Stimulated activated naive CD8-positive, alpha-beta T cell treated with anti-CD3 and anti-CD28 coated beads, Interleukin-15, Interleukin-2, amounts not matched to agents 100 ng/mL and 50 ng/mL, for 24 hours (primary cell): ENCODE measurements at regions not wholly inside any gene's neighbourhood (a gene's known extent, or its start where the extent isn't known, plus 50 kb on each side); places are given as distances from the start of the nearest gene placed in this dataset.

Experiments used
- H3K27ac Mint-ChIP-seq: one replicate; pipeline ENCODE4 v1.8.0; 2021; ENCODE audit warnings: mild to moderate bottlenecking, mixed read lengths
- H3K27me3 Mint-ChIP-seq: one replicate; pipeline ENCODE4 v1.8.0; 2021; ENCODE audit warnings: mixed read lengths
- H3K36me3 Mint-ChIP-seq: one replicate; pipeline ENCODE4 v1.8.0; 2021; ENCODE audit warnings: low read depth, mixed read lengths
- H3K4me1 Mint-ChIP-seq: one replicate; pipeline ENCODE4 v1.8.0; 2021; ENCODE audit warnings: low read depth, mixed read lengths
- H3K4me3 Mint-ChIP-seq: one replicate; pipeline ENCODE4 v1.8.0; 2021; ENCODE audit warnings: mild to moderate bottlenecking, mixed read lengths
- H3K9me3 Mint-ChIP-seq: one replicate; pipeline ENCODE4 v1.8.0; 2021; ENCODE audit warnings: mixed read lengths

DNA sequence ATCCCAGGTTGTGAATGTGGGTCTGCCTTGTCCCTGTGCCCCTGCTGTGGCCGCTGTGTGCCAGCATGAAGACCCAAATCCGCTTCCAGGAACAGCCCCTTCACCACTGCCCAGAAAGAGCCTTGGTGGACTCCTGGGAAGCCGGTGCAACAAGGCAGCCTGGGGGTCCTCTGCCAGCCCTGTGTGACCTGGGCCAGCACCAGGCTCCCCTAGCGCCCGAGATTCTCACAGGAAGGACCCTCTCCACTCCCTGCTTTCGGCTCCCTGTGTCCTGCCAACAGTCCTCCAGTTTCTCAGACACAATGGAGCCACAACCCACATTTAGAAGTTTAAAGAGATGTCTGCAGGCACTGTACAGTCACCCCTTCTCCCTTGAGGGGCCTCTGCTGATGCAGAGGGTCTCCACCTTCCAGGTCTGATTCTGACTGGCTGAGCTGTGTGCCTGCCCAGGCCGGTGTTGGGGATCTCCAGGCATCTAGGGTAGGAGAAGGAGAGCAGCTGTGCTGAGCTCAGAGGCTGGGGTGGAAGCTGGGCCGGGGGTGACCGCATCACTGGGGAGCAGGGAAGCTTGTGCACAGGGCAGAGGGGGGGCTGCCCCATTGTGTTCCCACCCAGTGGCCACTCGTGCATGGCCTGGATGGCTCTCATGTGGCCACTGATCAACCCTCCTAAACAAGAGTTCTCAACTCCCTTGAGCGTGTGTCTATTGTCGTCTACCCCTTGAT is 174.0 kb downstream of the IRX2 start:
- Mint-ChIP-seq H3K4me3 (no peak overlapping the region), H3K27me3 (no peaks in the 10 kb centered on the region), H3K27ac (no peak overlapping the region), H3K9me3 (peaks cover 4% of the 10 kb centered on the region), H3K4me1 (no peaks in the 10 kb centered on the region), H3K36me3 (no peaks in the 10 kb centered on the region)

- no peaks in the 10 kb centered on the region for H3K4me1 Mint-ChIP-seq
- H3K27me3 Mint-ChIP-seq, result no peaks in the 10 kb centered on the region
- no peak overlapping the region for H3K4me3 Mint-ChIP-seq
Measured at GRCh38 chr5:2576823-2577222, 174.7 kb downstream of the IRX2 start.

GRCh38 chr5:2575871-2576270 is 175.6 kb downstream of the IRX2 start:
- H3K27ac Mint-ChIP-seq, result no peak overlapping the region
- H3K36me3 Mint-ChIP-seq, result no peaks in the 10 kb centered on the region
- H3K4me3 Mint-ChIP-seq, result no peak overlapping the region
- H3K27me3 Mint-ChIP-seq, result no peaks in the 10 kb centered on the region
- no peaks in the 10 kb centered on the region for H3K9me3 Mint-ChIP-seq
- no peaks in the 10 kb centered on the region for H3K4me1 Mint-ChIP-seq

More at GRCh38 chr5:2576823-2577222, 174.7 kb downstream of the IRX2 start:
- Mint-ChIP-seq H3K9me3 (peaks cover 2% of the 10 kb centered on the region), H3K27ac (no peak overlapping the region), H3K36me3 (no peaks in the 10 kb centered on the region)

GRCh38 chr5:2575292-2575691 is 176.2 kb downstream of the IRX2 start:
- H3K4me1 Mint-ChIP-seq, result no peaks in the 10 kb centered on the region
- H3K27ac Mint-ChIP-seq, result no peak overlapping the region
- H3K27me3 Mint-ChIP-seq, result no peaks in the 10 kb centered on the region
- no peaks in the 10 kb centered on the region for H3K9me3 Mint-ChIP-seq
- no peak overlapping the region for H3K4me3 Mint-ChIP-seq
- no peaks in the 10 kb centered on the region for H3K36me3 Mint-ChIP-seq

- Mint-ChIP-seq H3K36me3 (no peaks in the 10 kb centered on the region), H3K27ac (no peak overlapping the region), H3K27me3 (no peaks in the 10 kb centered on the region), H3K4me1 (no peaks in the 10 kb centered on the region), H3K4me3 (no peak overlapping the region), H3K9me3 (no peaks in the 10 kb centered on the region)
Measured at GRCh38 chr5:2574155-2574554, 177.3 kb downstream of the IRX2 start.

DNA sequence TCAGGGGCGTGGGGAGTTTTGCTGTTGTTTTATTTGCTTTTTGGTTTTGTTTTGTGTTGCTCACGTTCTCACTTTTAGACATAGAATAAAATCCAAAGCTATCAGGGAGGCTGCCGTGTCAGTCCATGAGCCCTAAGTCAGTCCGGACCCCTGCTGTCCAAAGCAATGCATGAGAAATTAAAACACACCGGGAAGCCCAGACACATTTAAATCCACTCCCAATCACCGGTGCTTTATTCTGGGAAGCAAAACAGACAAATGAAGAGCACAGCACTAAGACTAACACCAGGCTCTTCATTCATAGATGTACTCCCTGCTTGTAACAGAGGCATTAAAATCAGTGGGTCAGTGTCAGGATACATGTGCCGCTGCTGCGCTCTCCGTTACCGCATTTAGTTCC is 180.9 kb downstream of the IRX2 start:
- no peak overlapping the region for H3K27ac Mint-ChIP-seq
- no peaks in the 10 kb centered on the region for H3K4me1 Mint-ChIP-seq
- H3K9me3 Mint-ChIP-seq, result peaks cover 8% of the 10 kb centered on the region
- no peak overlapping the region for H3K4me3 Mint-ChIP-seq
- no peaks in the 10 kb centered on the region for H3K36me3 Mint-ChIP-seq
- H3K27me3 Mint-ChIP-seq, result no peaks in the 10 kb centered on the region

DNA sequence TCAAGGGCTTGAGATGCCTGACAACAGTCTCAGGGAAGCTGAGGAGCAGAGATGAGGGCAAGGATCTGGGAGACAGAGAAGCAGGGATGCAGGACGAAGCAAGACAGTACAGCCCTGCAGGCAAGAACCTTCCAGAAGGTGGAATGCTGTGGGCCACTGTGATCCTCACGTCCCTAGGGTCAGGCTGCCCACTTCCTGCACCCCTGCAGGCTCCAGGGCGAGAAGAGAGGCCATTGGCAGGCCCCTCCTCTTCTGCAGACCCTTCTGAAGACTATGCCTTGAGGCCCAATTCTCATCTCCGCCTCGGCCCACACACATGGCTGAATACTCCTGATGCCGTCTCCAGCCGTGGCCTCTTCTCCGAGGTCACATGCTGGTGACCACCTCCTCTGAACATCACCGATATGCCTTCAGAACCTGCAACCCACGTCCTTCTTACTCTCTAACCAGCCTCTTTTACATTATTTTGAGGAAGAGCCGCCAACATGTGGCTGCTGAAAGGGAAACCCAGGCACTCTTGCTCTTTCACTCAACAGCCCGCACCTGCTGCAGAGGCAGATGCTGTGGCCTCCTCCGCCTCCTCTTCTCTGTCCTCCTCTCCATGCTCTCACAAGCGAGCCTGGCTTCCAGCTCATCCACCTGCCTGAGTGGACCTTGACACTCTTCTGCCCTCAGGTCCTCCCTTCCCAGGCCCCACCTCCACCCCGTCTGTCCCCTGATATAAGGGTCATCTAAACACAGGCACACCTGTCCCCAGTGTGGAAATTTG is 181.5 kb downstream of the IRX2 start:
- Mint-ChIP-seq H3K27ac (no peak overlapping the region), H3K27me3 (no peaks in the 10 kb centered on the region), H3K9me3 (peaks cover 8% of the 10 kb centered on the region), H3K36me3 (no peaks in the 10 kb centered on the region), H3K4me1 (no peaks in the 10 kb centered on the region), H3K4me3 (no peak overlapping the region)

DNA sequence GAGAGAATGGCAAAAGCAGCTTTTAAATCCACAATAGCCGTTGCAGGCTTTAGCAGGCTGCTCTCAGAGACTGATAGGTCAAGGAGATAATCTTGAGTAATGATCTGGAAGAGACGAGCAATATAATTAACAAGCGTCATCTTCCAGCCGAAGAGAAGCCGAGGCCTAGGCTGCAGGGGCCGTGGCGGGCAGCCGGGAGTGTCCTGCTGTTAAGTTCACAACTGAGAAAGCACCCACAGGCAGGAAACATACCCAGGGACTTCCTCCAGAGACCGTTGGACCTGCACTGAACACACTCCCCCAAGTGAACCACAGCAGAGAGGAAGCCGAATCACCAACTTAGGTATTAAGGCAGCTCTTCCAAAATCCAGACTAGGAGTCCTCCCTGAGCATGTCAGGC is 182.3 kb downstream of the IRX2 start:
- no peak overlapping the region for H3K4me3 Mint-ChIP-seq
- peaks cover 8% of the 10 kb centered on the region for H3K9me3 Mint-ChIP-seq
- no peaks in the 10 kb centered on the region for H3K27me3 Mint-ChIP-seq
- no peaks in the 10 kb centered on the region for H3K4me1 Mint-ChIP-seq
- H3K36me3 Mint-ChIP-seq, result no peaks in the 10 kb centered on the region
- H3K27ac Mint-ChIP-seq, result no peak overlapping the region

GRCh38 chr5:2566284-2566683 is 185.2 kb downstream of the IRX2 start:
- Mint-ChIP-seq H3K27me3 (no peaks in the 10 kb centered on the region), H3K27ac (no peak overlapping the region), H3K4me3 (no peak overlapping the region), H3K4me1 (no peaks in the 10 kb centered on the region), H3K36me3 (no peaks in the 10 kb centered on the region), H3K9me3 (peaks cover 8% of the 10 kb centered on the region)

DNA sequence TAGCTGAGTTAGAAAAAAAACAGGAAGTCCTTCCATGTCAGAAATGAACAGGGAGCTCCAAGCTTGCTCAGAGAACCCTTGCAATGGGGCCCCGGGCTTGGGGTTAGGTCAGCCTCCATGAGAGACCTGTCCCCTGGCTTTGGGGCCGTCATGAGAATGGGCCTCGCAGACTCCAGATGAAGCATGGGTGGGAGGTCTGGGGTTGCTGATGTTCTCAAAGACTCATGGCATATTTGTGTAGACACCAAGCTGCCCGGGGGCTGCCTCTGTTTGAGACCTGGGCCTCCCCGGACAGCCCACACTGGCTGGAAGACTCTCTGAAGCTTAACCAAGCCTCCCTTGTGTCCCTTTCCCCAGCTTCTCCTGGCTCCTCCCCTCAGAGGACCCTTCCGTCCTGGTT is 186.3 kb downstream of the IRX2 start:
- Mint-ChIP-seq H3K27ac (no peak overlapping the region), H3K4me1 (no peaks in the 10 kb centered on the region)

DNA sequence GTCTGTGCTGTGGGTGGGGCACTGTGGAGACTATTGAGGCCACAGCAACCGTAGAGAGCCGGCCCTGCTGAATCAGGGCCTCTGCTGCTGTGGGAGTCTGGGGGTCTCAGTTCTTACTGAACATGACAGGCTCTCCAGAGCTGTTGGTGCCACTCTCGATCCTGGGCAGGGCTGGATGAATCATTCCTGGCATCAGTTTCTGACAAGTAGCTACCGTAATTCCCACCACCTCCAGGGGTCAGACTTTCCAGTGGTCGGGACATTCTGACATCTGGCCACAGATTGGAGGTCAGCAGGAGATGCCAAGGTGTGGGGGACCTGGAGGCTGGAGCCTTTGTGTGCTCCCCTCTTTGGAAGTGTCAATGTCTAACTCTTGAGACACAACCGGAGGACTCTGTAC is 188.4 kb downstream of the IRX2 start:
- Mint-ChIP-seq H3K9me3 (peaks cover 7% of the 10 kb centered on the region), H3K4me1 (no peaks in the 10 kb centered on the region), H3K4me3 (no peak overlapping the region), H3K36me3 (no peaks in the 10 kb centered on the region), H3K27ac (no peak overlapping the region), H3K27me3 (no peaks in the 10 kb centered on the region)

More for the DNA sequence above, 186.3 kb downstream of the IRX2 start:
- no peak overlapping the region for H3K4me3 Mint-ChIP-seq
- H3K36me3 Mint-ChIP-seq, result no peaks in the 10 kb centered on the region
- H3K27me3 Mint-ChIP-seq, result no peaks in the 10 kb centered on the region
- H3K9me3 Mint-ChIP-seq, result peaks cover 8% of the 10 kb centered on the region

DNA sequence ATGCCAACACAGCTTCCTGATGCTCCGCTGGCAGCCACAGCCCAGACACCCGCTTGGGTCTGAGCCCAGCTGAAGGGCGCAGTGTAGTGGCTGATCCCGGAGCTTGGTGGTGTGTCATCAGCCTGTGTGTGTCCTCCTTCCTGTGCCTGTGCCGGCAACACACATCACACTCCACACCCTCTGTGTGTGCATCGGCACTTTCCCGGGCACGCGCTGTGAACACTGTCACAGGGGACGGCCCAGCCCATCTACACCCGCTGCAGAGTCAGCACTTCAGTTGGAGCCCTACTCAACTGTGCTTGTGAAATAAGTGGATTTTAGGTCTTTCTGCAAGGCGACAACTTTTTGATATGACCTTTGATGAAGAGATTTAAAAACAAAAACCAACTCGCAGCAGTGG is 189.4 kb downstream of the IRX2 start:
- H3K9me3 Mint-ChIP-seq, result no peaks in the 10 kb centered on the region
- H3K4me1 Mint-ChIP-seq, result no peaks in the 10 kb centered on the region
- H3K27ac Mint-ChIP-seq, result no peak overlapping the region
- H3K27me3 Mint-ChIP-seq, result no peaks in the 10 kb centered on the region
- H3K36me3 Mint-ChIP-seq, result no peaks in the 10 kb centered on the region
- no peak overlapping the region for H3K4me3 Mint-ChIP-seq

- H3K27me3 Mint-ChIP-seq, result no peaks in the 10 kb centered on the region
- H3K4me3 Mint-ChIP-seq, result no peak overlapping the region
- no peaks in the 10 kb centered on the region for H3K4me1 Mint-ChIP-seq
- no peaks in the 10 kb centered on the region for H3K36me3 Mint-ChIP-seq
- H3K27ac Mint-ChIP-seq, result no peak overlapping the region
- peaks cover 6% of the 10 kb centered on the region for H3K9me3 Mint-ChIP-seq
Measured at GRCh38 chr5:2560435-2560834, 191.0 kb downstream of the IRX2 start.

- Mint-ChIP-seq H3K27ac (no peak overlapping the region), H3K4me3 (no peak overlapping the region)
Measured at GRCh38 chr5:2557435-2557834, 194.0 kb downstream of the IRX2 start.

DNA sequence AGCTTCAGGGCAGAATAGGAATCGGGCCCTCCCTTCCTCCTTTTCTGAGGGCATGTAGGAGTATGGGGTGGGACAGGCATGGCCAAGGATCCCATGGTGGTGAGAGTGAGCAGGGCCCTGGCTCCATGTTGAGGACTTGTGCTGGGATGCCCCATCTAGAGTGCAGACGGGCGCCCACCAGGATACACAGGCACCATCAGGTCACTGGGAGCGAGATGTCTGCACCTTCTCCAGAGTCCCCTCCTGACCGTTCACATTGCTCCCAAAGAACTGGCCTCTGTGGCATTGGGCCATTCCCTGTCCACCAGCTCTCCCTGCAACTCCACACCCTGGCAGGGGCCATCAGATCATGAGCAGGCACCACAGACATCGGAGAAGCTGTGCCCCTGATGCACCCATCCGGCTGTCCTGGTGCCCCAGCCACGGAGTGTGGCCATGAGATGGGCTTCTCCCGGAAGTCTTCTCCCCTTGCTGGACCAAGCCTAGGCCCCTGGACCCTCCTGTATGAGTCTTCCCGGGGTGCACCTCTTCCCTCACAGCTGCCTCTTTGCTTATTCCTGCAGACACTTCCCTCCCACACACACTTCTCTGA is 195.0 kb downstream of the IRX2 start:
- Mint-ChIP-seq H3K27ac (no peak overlapping the region), H3K9me3 (peaks cover 28% of the 10 kb centered on the region), H3K4me3 (no peak overlapping the region), H3K4me1 (no peaks in the 10 kb centered on the region), H3K27me3 (no peaks in the 10 kb centered on the region), H3K36me3 (no peaks in the 10 kb centered on the region)

More at GRCh38 chr5:2557435-2557834, 194.0 kb downstream of the IRX2 start:
- H3K27me3 Mint-ChIP-seq, result no peaks in the 10 kb centered on the region
- H3K4me1 Mint-ChIP-seq, result no peaks in the 10 kb centered on the region
- peaks cover 28% of the 10 kb centered on the region for H3K9me3 Mint-ChIP-seq
- H3K36me3 Mint-ChIP-seq, result no peaks in the 10 kb centered on the region
